CD4-positive, alpha-beta T cell treated with Interleukin-4 for 4 hours (primary cell): ENCODE measurements at regions not wholly inside any gene's neighbourhood (a gene's known extent, or its start where the extent isn't known, plus 50 kb on each side); places are given as distances from the start of the nearest gene placed in this dataset.

Source experiments
- DNase-seq: peaks from one replicate; pipeline ENCODE4 v3.0.0-alpha.2; 2020

GRCh38 chr3:157573780-157574378 is 70.7 kb upstream of the VEPH1 start:
- DNase-seq: no peak

- no peak for DNase-seq
These were observed 70.1 kb upstream of the VEPH1 start for GRCh38 chr3:157573281-157573680.

GRCh38 chr3:157572559-157573270 is 69.5 kb upstream of the VEPH1 start:
- peak; percentile 43 for DNase-seq

- no peak for DNase-seq
These were observed 63.4 kb upstream of the VEPH1 start for GRCh38 chr3:157566596-157566995.

GRCh38 chr3:157559401-157559800 is 56.2 kb upstream of the VEPH1 start:
- no peak for DNase-seq
